HG03439 (cell line): ENCODE measurements at regions not wholly inside any gene's neighbourhood (a gene's known extent, or its start where the extent isn't known, plus 50 kb on each side); places are given as distances from the start of the nearest gene placed in this dataset.
A peak's percentile ranks its signal among the peaks of the same experiment; 100 is the strongest.
"Not testable (repeated sequence)": the region's sequence is repeated elsewhere in the genome, so short reads cannot be mapped to it uniquely, and the experiment has no call there.

Experiments used
- ATAC-seq: cut with Tn5 transposase; IDR thresholded peaks from one replicate; pipeline ENCODE4 v1.9.1; 2021; ENCODE audit warnings: mild to moderate bottlenecking, moderate library complexity; ENCODE audit not compliant: unreplicated experiment

GRCh38 chr12:40431169-40431568, 206.4 kb downstream of the LRRK2 start:
- no peak for ATAC-seq

- ATAC-seq, result no peak
These were observed 210.5 kb downstream of the LRRK2 start for GRCh38 chr12:40435251-40435650.

GRCh38 chr12:40435951-40436350, 211.2 kb downstream of the LRRK2 start:
- no peak for ATAC-seq

- ATAC-seq, result no peak
These were observed 211.8 kb downstream of the LRRK2 start for GRCh38 chr12:40436564-40436963.

GRCh38 chr12:40439771-40440492, 215.1 kb downstream of the LRRK2 start:
- ATAC-seq, result no peak

- no peak for ATAC-seq
These were observed 219.4 kb downstream of the LRRK2 start for GRCh38 chr12:40444174-40444573.

- ATAC-seq, result no peak
These were observed 221.6 kb downstream of the LRRK2 start for GRCh38 chr12:40446385-40446784.

GRCh38 chr12:40448523-40448922, 223.7 kb downstream of the LRRK2 start:
- ATAC-seq, result not testable (repeated sequence)

GRCh38 chr12:40451661-40452060, 226.9 kb downstream of the LRRK2 start:
- ATAC-seq, result no peak

GRCh38 chr12:40464121-40464520, 228.1 kb upstream of the CNTN1 start:
- no peak for ATAC-seq

- ATAC-seq, result no peak
These were observed 222.5 kb upstream of the CNTN1 start for GRCh38 chr12:40469736-40470135.

- ATAC-seq, result peak; percentile 53
These were observed 218.3 kb upstream of the CNTN1 start for GRCh38 chr12:40473962-40474361.

- no peak for ATAC-seq
These were observed 217.6 kb upstream of the CNTN1 start for GRCh38 chr12:40474630-40475029.

- ATAC-seq, result no peak
These were observed 192.4 kb upstream of the CNTN1 start for GRCh38 chr12:40499856-40500255.

GRCh38 chr12:40502322-40502721, 189.9 kb upstream of the CNTN1 start:
- no peak for ATAC-seq

- ATAC-seq, result no peak
These were observed 186.9 kb upstream of the CNTN1 start for GRCh38 chr12:40505327-40505726.

GRCh38 chr12:40508421-40508820, 183.8 kb upstream of the CNTN1 start:
- ATAC-seq, result no peak

GRCh38 chr12:40511341-40511740, 180.9 kb upstream of the CNTN1 start:
- ATAC-seq, result no peak

GRCh38 chr12:40515041-40515816, 177.0 kb upstream of the CNTN1 start:
- ATAC-seq, result peak; percentile 68

GRCh38 chr12:40522837-40523236, 169.4 kb upstream of the CNTN1 start:
- ATAC-seq, result no peak

- no peak for ATAC-seq
These were observed 167.2 kb upstream of the CNTN1 start for GRCh38 chr12:40525054-40525453.

- no peak for ATAC-seq
These were observed 157.4 kb upstream of the CNTN1 start for GRCh38 chr12:40534828-40535227.
